Gastroesophageal sphincter (tissue), 3 donors: ENCODE measurements at regions not wholly inside any gene's neighbourhood (a gene's known extent, or its start where the extent isn't known, plus 50 kb on each side); places are given as distances from the start of the nearest gene placed in this dataset.

Source experiments
- EP300 ChIP-seq: sonication (generic); formaldehyde crosslinking; IDR thresholded peaks from one replicate; pipeline ENCODE4 v1.6.1; 2017; ENCODE audit warnings: antibody characterized with exemption, mild to moderate bottlenecking
- POLR2A ChIP-seq, 2 donors: fragments of 450-650 bp; IDR thresholded peaks; one replicate each; pipeline ENCODE4 v1.6.1; 2017; ENCODE audit warnings: antibody characterized with exemption in 2 of 2, mild to moderate bottlenecking in 2 of 2, moderate library complexity in 1 of 2
- TF ChIP-seq, protein P1 (sequence below), 4 experiments: fragments of 200-600 bp in 2 of 4; fragments of 450-650 bp in 2 of 4; sonication (generic) in 1 of 4; IDR thresholded peaks; one replicate each; pipeline ENCODE4 v1.5.1; 2017 to 2019; ENCODE audit warnings: antibody characterized with exemption in 4 of 4, mild to moderate bottlenecking in 2 of 4, moderate library complexity in 2 of 4

DNA sequence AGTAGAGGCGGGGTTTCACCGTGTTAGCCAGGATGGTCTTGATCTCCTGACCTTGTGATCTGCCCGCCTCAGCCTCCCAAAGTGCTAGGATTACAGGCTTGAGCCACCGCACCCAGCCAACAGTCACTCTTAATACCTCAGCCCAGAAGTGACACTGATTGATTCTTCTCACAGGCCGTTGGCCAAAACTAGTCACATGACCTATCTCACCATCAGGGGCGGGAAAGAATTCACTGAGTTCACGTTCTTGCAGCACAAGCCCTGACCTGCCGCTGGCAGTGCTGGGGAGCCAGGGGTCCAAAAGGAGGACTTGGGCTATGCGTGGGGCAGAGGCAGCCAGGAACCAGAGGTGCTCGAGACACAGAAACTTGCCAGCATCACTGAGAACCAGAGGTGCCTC lies 55.0 kb upstream of the CPLX2 start:
- TF ChIP-seq EP300 = no peak
- TF ChIP-seq, protein P1, sequence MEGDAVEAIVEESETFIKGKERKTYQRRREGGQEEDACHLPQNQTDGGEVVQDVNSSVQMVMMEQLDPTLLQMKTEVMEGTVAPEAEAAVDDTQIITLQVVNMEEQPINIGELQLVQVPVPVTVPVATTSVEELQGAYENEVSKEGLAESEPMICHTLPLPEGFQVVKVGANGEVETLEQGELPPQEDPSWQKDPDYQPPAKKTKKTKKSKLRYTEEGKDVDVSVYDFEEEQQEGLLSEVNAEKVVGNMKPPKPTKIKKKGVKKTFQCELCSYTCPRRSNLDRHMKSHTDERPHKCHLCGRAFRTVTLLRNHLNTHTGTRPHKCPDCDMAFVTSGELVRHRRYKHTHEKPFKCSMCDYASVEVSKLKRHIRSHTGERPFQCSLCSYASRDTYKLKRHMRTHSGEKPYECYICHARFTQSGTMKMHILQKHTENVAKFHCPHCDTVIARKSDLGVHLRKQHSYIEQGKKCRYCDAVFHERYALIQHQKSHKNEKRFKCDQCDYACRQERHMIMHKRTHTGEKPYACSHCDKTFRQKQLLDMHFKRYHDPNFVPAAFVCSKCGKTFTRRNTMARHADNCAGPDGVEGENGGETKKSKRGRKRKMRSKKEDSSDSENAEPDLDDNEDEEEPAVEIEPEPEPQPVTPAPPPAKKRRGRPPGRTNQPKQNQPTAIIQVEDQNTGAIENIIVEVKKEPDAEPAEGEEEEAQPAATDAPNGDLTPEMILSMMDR (IDR thresholded peaks at IDR 0.05) = no peak
- TF ChIP-seq POLR2A (IDR thresholded peaks at IDR 0.05) = no peak
